SK-N-SH treated with all-trans-retinoic acid at 6 μM for 48 hours (cell line): ENCODE measurements at regions not wholly inside any gene's neighbourhood (a gene's known extent, or its start where the extent isn't known, plus 50 kb on each side); places are given as distances from the start of the nearest gene placed in this dataset.

Source experiments
- ARNTL ChIP-seq: fragments of 450-650 bp; formaldehyde crosslinking; IDR thresholded peaks from 2 replicates; pipeline ENCODE4 v1.5.0; 2020; ENCODE audit warnings: low read depth, mild to moderate bottlenecking, moderate library complexity, borderline replicate concordance
- CSDC2 ChIP-seq: fragments of 250-450 bp; sonication (Bioruptor Pico); IDR thresholded peaks from 2 replicates; pipeline ENCODE4 v1.5.0; 2020; ENCODE audit warnings: mild to moderate bottlenecking, moderate library complexity
- GLIS3 ChIP-seq: fragments of 250-450 bp; sonication (Bioruptor Pico); IDR thresholded peaks from 2 replicates; pipeline ENCODE4 v1.5.0; 2020; ENCODE audit warnings: mild to moderate bottlenecking, moderate library complexity
- RARB ChIP-seq: fragments of 250-450 bp; sonication (Bioruptor Pico); IDR thresholded peaks from 2 replicates; pipeline ENCODE4 v1.8.0; 2021; ENCODE audit warnings: mild to moderate bottlenecking, moderate library complexity
- SNAI2 ChIP-seq: fragments of 250-450 bp; sonication (Bioruptor Pico); IDR thresholded peaks from 2 replicates; pipeline ENCODE4 v1.5.0; 2020; ENCODE audit warnings: mild to moderate bottlenecking, moderate library complexity
- TCF4 ChIP-seq: fragments of 250-450 bp; sonication (Bioruptor Pico); IDR thresholded peaks from 2 replicates; pipeline ENCODE4 v1.8.0; 2021; ENCODE audit warnings: mild to moderate bottlenecking, moderate library complexity, borderline replicate concordance
- TOX ChIP-seq: fragments of 250-450 bp; sonication (Bioruptor Pico); IDR thresholded peaks from 2 replicates; pipeline ENCODE4 v1.8.0; 2021; ENCODE audit warnings: mild to moderate bottlenecking, moderate library complexity, borderline replicate concordance
- ZC3H10 ChIP-seq: fragments of 250-450 bp; sonication (Bioruptor Pico); IDR thresholded peaks from 2 replicates; pipeline ENCODE4 v1.5.1; 2021; ENCODE audit warnings: mild to moderate bottlenecking, moderate library complexity
- ZFP30 ChIP-seq: fragments of 450-650 bp; formaldehyde crosslinking; IDR thresholded peaks from 2 replicates; pipeline ENCODE4 v1.5.0; 2022; ENCODE audit warnings: mild to moderate bottlenecking, moderate library complexity
- ZNF565 ChIP-seq: fragments of 450-650 bp; formaldehyde crosslinking; conservative IDR thresholded peaks from 2 replicates; pipeline ENCODE4 v1.5.0; 2020; ENCODE audit warnings: low read depth, mild to moderate bottlenecking, moderate library complexity
- TF ChIP-seq, protein P1 (sequence below): fragments of 250-450 bp; sonication (Bioruptor Pico); IDR thresholded peaks from 2 replicates; pipeline ENCODE4 v1.5.1; 2020; ENCODE audit warnings: low read depth, mild to moderate bottlenecking, moderate library complexity
- TF ChIP-seq, protein P2 (sequence below): fragments of 250-450 bp; sonication (Bioruptor Pico); IDR thresholded peaks from 2 replicates; pipeline ENCODE4 v1.8.0; 2021; ENCODE audit warnings: low read depth, mild to moderate bottlenecking, moderate library complexity, borderline replicate concordance

DNA sequence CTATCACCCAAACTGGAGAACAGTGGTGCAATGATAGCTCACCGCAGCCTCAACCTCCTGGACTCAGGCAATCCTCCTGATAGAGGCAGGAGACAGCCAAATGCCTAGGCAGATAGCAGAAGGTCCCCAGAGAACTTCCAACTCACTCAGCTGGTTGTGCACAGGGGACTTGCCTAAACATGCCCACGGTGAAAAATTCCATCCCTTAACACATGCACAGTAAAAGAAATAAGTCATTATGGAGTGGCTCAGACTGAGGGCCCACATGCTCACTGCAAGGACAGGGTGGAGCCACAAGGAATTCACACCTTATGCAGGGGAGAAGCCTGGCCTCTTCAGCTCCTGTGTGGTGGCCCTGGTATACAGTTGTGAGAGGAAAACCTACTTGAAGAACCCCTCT, 525.8 kb upstream of the ATP2B1 start:
- TF ChIP-seq TCF4 (CRISPR knock-in tag) = no peak
- TF ChIP-seq, protein P1, sequence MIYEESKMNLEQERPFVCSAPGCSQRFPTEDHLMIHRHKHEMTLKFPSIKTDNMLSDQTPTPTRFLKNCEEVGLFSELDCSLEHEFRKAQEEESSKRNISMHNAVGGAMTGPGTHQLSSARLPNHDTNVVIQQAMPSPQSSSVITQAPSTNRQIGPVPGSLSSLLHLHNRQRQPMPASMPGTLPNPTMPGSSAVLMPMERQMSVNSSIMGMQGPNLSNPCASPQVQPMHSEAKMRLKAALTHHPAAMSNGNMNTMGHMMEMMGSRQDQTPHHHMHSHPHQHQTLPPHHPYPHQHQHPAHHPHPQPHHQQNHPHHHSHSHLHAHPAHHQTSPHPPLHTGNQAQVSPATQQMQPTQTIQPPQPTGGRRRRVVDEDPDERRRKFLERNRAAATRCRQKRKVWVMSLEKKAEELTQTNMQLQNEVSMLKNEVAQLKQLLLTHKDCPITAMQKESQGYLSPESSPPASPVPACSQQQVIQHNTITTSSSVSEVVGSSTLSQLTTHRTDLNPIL = no peak
- TF ChIP-seq, protein P2, sequence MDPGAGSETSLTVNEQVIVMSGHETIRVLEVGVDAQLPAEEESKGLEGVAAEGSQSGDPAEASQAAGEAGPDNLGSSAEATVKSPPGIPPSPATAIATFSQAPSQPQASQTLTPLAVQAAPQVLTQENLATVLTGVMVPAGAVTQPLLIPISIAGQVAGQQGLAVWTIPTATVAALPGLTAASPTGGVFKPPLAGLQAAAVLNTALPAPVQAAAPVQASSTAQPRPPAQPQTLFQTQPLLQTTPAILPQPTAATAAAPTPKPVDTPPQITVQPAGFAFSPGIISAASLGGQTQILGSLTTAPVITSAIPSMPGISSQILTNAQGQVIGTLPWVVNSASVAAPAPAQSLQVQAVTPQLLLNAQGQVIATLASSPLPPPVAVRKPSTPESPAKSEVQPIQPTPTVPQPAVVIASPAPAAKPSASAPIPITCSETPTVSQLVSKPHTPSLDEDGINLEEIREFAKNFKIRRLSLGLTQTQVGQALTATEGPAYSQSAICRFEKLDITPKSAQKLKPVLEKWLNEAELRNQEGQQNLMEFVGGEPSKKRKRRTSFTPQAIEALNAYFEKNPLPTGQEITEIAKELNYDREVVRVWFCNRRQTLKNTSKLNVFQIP (CRISPR knock-in tag) = no peak
- no peak for TF ChIP-seq ZC3H10 (CRISPR knock-in tag)
- no peak for TF ChIP-seq ARNTL (CRISPR knock-in tag)
- no peak for TF ChIP-seq CSDC2 (CRISPR knock-in tag)
- no peak for TF ChIP-seq RARB (CRISPR knock-in tag)
- TF ChIP-seq ZNF565 (CRISPR knock-in tag) = no peak
- TF ChIP-seq SNAI2 (CRISPR knock-in tag) = no peak
- TF ChIP-seq GLIS3 (CRISPR knock-in tag) = no peak
- TF ChIP-seq TOX = no peak
- no peak for TF ChIP-seq ZFP30 (CRISPR knock-in tag)
